H1 (cell line): ENCODE measurements at regions not wholly inside any gene's neighbourhood (a gene's known extent, or its start where the extent isn't known, plus 50 kb on each side); places are given as distances from the start of the nearest gene placed in this dataset.

Source experiments
- KDM4A ChIP-seq: IDR thresholded peaks from one replicate; pipeline ENCODE4 v1.7.1; 2012; ENCODE audit warnings: low read depth, mild to moderate bottlenecking, moderate library complexity, low read length, inconsistent platforms; ENCODE audit not compliant: severe bottlenecking
- SIX5 ChIP-seq: IDR thresholded peaks from 2 replicates; pipeline ENCODE4 v1.6.1; 2011; ENCODE audit warnings: mild to moderate bottlenecking, low read depth, low read length
- YY1 ChIP-seq: IDR thresholded peaks from 2 replicates; pipeline ENCODE4 v1.6.1; 2011; ENCODE audit warnings: low read depth, mild to moderate bottlenecking, low read length

GRCh38 chr9:108772301-108772894, 83.4 kb downstream of the ACTL7B start (continued):
- TF ChIP-seq KDM4A, result no peak
- no peak for TF ChIP-seq SIX5
- no peak for TF ChIP-seq YY1
- TF ChIP-seq, all 59 proteins: peak for 0
